ENCODE measurements at regions not wholly inside any gene's neighbourhood (a gene's known extent, or its start where the extent isn't known, plus 50 kb on each side); places are given as distances from the start of the nearest gene placed in this dataset.

DNA sequence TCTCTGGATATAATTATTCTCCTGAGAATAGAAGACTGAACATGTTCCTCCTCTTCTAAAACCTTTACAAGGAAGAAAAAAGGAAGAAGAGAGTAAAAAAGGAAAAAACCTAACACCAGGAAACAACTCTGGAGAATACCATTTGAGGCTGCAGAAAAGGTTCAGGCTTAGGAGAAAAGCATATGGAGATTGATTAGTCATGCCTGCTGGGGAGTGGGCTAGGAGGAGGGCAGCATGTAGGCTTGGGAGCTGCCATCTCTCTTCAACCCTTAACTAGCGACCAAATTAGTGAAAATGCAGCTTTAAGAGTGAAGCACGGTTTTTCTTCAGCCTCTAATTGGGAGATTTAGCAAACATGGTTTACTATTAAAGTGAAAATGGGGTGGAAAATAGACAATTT lies 273.0 kb upstream of the CRY1 start:
- DNase-seq (ENCODE audit: low spot score) = no peak
- no peak for FAIRE-seq

DNA sequence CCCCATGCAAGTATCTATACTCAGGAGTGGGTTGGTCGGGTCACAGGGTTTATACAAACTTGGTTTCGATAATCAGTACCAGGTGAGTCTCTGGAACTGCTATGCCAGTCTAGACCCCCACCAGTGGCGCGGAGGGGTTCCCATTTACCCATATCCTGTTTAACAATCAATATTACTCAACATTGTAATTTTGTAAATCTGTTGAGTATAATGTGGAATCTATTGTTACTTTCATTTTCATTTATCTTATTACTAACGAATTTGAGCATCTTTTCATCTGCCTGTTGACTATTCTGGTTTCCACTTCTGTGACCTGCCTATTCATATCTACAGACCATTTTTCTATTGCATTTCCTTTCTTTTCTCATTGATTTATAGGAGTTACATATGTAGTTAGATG lies 275.2 kb upstream of the CRY1 start:
- DNase-seq (ENCODE audit: low spot score) = no peak
- FAIRE-seq = no peak

DNA sequence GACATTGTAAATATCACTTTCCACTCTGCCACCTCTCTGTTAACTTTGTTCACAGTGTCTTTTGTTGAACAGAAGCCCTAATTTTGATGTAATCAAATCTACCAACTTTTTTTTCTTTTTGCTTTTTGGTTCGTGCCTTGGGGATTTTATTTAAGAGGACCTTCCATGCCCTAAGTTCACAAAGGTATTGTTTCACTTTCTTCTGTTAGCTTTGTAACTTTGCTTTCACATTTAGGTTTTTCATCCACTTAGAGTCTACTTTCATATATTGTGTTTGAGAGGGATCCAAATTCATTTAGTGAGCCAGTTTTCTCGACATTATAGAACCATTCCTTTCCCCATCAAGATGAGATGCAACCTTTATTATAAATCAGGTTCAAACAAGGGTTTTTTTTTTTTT lies 275.7 kb upstream of the CRY1 start:
- FAIRE-seq (no peak), DNase-seq (ENCODE audit: low spot score) (no peak)

DNA sequence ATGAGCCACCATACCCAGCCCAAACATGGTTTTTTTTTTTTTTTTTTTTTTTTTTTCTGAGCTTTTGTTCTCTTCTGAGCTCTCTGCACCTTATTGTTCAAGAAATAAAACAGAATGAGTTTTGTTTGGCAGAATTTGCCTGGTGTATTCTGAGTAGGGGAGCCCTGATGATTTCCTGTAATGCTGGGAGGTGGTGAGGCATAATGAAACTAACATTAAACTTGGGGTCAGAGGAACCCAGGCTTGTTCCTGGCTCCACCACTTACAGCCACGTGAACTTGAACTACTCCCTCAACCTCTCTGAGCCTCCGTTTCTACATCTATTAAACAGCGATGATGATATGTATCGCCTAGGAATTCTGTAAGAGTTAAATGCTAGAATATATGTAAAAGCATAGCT lies 276.3 kb upstream of the CRY1 start:
- FAIRE-seq = no peak
- DNase-seq (ENCODE audit: low spot score) = no peak

- FAIRE-seq (no peak), DNase-seq (ENCODE audit: low spot score) (no peak)
Measured at GRCh38 chr12:107372229-107372658, 278.9 kb upstream of the CRY1 start.

- DNase-seq (ENCODE audit: low spot score) = no peak
- FAIRE-seq = no peak
Measured at GRCh38 chr12:107373238-107373809, 280.0 kb upstream of the CRY1 start.

- DNase-seq (ENCODE audit: low spot score) (no peak), FAIRE-seq (no peak)
Measured at GRCh38 chr12:107374161-107374840, 281.0 kb upstream of the CRY1 start.

- DNase-seq (ENCODE audit: low spot score) (no peak), FAIRE-seq (no peak)
Measured at GRCh38 chr12:107375231-107375630, 281.9 kb upstream of the CRY1 start.

GRCh38 chr12:107377596-107378385 lies 284.4 kb upstream of the CRY1 start:
- FAIRE-seq = peak; percentile 95
- peak; percentile 89 for DNase-seq (ENCODE audit: low spot score)

GRCh38 chr12:107378609-107379008 lies 285.3 kb upstream of the CRY1 start:
- FAIRE-seq (no peak), DNase-seq (ENCODE audit: low spot score) (no peak)

- DNase-seq (ENCODE audit: low spot score) = peak; percentile 91
- peak; percentile 97 for FAIRE-seq
Measured at GRCh38 chr12:107379142-107379851, 285.9 kb upstream of the CRY1 start.

DNA sequence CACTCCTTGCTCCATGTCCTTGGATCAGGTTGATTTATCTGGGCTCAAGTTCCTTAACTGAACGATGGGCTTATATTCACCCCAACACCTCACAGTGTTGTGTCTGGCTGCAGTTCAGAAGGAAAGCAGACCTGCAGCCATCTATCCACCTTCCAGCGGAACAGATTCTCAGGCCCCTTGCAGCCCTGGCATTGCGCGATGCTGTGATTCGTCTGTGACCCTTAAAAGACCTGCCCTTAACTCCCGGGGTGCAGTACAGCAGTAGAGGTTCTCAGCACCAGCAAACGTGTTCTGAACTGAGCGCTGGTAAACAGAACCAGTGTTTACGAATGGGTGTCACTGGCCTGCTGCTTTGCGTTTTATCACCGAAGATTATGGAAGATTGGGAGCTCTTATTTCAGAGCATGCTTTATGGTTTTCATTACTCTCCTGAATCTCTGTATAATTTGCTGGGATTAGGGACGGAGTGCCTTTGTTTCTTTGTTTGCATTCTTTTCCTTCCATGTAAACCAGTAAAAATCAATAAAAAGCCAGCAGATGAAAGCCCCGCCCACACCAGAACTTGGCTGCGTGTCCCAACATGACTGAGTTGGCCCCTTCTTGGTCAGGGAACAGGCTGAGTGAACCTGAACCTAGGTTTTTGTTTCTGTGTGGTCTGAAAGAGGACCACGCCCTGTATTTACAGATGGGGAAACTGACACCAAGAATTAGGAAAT lies 286.7 kb upstream of the CRY1 start:
- DNase-seq (ENCODE audit: low spot score) = peak; percentile 15
- no peak for FAIRE-seq

DNA sequence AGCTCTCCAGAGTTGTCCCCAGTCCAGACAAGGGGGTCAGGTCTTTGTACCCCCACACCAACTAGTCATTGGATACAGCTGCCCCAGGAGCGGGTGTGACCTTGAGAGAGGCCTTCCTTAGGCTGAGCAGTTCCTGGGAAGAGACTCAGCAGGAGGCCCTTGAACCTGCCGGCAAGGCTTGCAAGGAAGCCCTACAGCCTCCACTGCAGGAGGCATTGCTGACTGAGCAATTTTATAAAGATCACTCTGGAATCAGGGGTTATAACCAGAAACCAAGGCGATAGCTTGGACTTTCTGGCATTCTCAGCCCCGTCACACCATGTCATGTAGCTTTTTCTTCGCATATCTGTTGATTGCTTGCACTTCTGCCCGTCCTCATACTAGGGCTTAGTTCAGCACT lies 291.3 kb upstream of the CRY1 start:
- DNase-seq (ENCODE audit: low spot score) (no peak), FAIRE-seq (no peak)

- DNase-seq (ENCODE audit: low spot score) (peak; percentile 72), FAIRE-seq (peak; percentile 60)
Measured at GRCh38 chr12:107385509-107385908, 292.2 kb upstream of the CRY1 start.

- no peak for DNase-seq (ENCODE audit: low spot score)
- FAIRE-seq = no peak
Measured at GRCh38 chr12:107386569-107386968, 293.2 kb upstream of the CRY1 start.

DNA sequence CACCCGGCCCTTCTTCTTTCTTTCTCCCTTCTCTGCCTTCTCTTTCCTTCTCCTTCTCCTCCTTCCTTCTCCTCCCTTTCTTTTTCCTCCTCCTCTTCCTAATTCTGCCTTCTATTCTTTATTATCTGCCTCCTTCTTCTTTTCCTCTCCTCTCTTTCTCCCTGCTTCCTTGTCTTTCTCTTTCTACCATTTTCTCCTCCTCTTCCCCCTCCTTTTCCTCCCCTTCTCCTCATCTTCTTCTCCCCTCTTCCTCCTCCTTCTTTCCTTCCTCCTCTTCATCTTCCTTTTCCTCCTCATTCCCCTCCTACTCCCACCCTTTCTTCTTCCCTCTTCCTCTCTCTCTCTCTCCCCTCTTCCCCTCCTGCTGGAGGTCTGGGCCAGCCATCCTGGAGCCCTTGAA lies 294.9 kb upstream of the CRY1 start:
- DNase-seq (ENCODE audit: low spot score) (no peak), FAIRE-seq (no peak)

- DNase-seq (ENCODE audit: low spot score) = no peak
- FAIRE-seq = no peak
Measured at GRCh38 chr12:107390414-107390813, 295.2 kb upstream of the PWP1 start.

DNA sequence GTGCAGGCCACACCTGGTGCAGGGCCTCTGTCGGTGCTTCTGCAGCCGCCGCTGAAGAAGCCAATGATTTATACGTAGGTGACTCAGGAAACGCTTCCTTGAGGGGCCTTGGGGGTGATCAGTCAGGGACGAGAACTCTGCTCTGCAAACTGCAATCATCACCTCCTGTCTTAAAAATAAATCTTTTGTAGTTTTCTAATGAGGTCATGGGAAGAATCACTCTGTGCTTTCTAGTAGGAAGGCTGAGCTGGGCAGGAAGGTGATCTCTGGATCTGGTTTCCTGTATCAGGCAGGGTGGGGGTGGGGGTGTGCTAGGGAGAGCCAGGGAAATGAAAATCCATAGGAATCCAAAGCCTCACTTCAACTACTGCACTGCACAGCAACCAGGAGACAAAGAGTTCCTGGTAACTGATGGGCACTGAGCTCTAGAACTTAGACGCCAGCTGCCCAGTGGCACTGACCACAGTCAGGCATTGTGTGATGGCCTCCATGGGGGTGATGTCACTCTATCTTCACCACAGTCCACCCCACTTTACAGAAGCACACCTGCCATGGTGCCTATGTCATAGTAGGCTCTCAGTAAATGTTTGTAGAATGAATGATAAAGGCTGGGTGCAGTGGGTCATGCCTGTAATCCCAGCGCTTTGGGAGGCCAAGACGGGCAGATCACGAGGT lies 292.4 kb upstream of the PWP1 start:
- peak; percentile 48 for DNase-seq (ENCODE audit: low spot score)

DNA sequence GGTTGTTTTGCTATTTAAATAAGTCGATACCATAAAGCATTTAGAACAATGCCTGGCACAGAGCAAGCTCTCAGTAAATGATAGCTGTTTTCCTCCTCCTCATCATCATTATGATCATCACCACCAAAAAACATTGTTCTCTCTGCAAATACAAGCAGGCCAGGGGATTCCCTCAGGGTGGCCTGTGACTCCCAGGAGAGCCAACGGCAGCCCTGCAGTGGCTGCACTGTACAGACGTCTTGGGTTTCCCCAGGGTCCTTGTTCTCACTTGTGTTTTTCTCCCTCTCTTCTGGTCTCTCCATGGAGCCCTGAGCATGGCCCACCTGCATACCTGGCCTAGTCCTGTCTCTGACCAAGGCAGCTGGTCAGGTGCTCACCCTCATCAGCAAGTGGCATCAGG lies 290.9 kb upstream of the PWP1 start:
- DNase-seq (ENCODE audit: low spot score) = no peak
- no peak for FAIRE-seq

More for the DNA sequence above, 292.4 kb upstream of the PWP1 start:
- no peak for FAIRE-seq

- DNase-seq (ENCODE audit: low spot score) = no peak
- no peak for FAIRE-seq
Measured at GRCh38 chr12:107395817-107396216, 289.8 kb upstream of the PWP1 start.

DNA sequence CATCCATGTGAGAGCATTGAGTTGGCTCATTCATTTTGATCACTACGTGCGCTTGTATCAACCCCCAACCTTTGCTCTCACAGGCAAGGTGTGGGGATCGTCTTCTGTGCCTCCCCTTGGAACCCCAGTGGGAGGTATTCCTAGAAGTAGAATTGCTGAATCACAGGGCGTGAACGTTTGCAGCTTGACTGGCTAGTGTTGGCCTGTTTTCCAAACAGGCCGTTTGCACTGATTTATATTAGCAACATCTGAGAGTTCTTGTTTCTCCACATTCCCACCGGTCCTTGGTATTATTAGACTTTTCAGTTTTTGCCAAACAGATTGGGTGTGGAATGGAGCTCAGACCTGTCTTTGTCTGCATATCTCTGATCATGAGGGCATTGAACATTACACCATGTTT lies 288.6 kb upstream of the PWP1 start:
- FAIRE-seq = no peak
- no peak for DNase-seq (ENCODE audit: low spot score)

All from RCC 7860 (cell line).